ENCODE measurements at regions not wholly inside any gene's neighbourhood (a gene's known extent, or its start where the extent isn't known, plus 50 kb on each side); places are given as distances from the start of the nearest gene placed in this dataset.
"Not testable (repeated sequence)": the region's sequence is repeated elsewhere in the genome, so short reads cannot be mapped to it uniquely, and the experiment has no call there.

DNA sequence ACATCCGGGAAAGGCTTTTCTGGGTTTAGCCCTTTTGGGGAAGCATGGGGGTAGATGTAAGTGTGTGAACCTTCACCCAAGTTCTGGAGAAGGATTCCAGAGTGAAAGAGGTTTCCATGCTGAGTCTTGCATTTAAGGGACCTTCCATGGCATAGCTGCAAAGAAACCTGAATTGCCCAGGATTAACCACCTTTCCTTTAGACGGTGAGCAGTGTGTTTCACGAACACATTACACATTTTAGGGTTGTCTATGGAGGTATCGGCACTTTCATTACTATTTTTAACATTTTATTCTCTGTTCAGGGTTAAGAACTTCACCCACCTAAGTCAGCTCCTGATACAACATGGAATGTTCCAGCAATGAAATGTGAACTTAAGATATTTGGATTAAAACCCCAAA is 250.2 kb upstream of the PLGLB2 start:
- not testable (repeated sequence) for DNase-seq

DNA sequence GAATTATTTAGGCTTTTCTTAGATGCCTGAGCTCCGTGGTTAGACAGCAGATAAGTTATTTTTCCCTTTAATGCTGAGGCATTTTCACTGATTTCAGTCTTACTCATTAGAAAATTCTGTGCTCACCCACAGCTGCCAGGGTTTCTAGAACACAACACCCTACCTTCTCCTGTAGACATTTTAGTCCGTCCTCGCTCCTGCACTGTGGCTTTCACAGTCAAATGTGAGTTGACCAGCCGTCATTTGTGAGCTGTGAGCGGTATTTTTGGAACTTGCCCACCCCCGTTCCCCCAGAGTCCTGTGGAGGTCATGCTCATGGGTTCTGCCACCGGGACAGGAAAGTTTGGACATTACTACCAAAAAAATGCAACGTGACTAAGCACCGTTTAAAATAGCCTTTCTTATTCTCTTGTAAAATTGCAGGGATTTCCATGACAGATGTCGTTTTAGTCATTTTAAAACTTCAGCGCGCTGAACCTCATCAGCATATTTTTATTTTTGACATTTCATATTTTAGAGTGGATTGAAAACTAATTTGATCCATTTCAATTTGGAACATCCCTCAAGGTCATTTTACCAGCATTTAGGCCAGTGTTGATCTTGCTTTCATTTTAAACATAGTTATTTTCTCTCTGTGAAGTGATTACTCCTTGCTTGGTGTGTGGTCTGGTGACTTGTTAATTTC is 249.6 kb upstream of the PLGLB2 start:
- DNase-seq = peak in 1 of 2 donors; percentile 37

DNA sequence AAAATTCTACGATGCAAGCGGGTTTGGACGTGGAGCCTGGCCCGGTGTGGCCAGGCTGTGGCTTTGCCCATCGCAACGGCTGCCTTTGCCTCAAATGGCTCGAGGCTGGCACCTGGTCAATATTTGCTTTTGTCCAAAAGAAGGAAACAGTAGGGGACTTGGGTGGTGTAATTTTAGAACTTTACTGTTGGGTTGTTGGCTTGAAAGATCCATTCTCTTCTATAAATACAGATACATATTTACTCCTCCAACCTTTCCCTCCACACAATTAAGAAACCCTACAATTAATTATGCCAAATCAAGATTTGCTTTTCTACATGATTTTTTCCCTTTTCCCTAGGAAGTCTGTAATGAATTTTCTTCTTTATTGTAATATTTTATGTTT is 249.0 kb upstream of the PLGLB2 start:
- DNase-seq = not testable (repeated sequence)

DNA sequence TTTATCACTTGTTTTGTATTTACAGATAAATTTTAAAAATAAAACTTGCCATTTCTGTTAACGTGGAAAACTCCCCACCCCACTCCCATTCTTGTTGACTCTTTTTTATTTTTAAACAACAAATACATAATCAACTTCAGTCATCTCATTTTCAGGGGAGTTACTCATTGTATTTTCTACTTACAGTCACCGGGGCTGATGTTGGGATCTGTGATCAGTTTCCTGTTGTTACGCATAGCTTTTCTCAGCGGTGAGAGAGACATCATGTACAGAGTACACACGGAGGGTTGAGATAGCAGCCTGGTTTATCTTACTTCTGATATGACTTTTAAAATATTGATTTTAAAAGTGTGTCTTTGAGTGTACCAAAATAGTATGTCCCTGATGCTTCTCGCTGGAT is 248.0 kb upstream of the PLGLB2 start:
- peak in 1 of 2 donors; percentile 69 for DNase-seq

DNA sequence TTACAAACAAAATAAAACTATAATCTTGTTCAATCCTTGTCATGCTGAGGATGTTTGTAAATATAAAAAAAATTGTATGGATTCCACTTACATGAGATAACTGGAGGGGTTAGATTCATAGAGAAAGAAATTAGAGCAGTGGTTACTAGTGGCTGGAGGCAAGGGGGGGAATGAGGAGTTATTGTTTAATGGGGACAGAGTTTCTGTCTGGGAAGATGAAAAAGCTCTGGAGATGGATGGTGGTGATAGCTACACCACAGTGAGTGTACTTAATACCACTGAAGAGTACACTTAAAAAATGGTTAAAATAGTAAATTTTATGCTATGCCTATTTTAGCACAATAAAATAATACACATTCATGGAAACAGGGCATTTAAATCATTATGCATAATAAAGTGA is 247.5 kb upstream of the PLGLB2 start:
- DNase-seq = not testable (repeated sequence)

DNA sequence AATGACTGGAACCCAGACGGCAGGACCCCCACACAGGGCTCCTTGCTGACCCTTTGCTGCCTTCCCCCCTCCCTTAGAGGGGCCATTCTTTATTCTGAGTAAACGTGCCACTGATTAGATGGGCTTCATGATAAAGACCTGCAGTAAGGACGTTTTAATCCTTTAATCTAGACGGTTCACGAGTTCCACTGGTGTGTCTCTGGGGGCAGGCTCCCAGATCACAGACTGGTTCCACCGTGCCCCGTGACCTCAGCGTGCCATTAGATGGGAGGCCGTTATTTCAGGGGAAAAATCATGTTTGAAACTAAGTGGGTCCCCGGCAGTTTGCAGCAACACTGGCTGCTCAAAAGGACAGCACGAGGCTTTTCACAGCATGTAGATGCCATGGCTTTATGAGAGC is 246.9 kb upstream of the PLGLB2 start:
- DNase-seq = not testable (repeated sequence)

DNA sequence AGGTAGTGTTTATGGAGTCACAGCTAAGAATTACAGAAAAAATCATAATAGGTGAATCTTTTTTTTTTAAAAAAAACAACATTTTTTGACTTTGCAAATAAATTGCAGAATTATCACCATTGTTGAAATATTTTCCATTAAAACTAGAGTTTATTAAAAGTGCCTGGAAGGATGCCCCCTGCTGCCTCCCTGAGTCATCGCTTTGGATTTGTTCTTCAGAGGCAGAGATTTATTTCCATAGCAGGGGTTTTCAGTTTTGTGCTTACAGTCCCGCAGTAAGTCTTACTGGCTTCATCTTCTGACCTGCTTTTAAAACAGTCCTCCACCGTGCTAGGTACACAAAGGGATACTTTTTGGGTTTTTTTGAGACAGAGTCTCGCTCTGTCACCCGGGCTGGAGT is 244.9 kb upstream of the PLGLB2 start:
- not testable (repeated sequence) for DNase-seq

DNA sequence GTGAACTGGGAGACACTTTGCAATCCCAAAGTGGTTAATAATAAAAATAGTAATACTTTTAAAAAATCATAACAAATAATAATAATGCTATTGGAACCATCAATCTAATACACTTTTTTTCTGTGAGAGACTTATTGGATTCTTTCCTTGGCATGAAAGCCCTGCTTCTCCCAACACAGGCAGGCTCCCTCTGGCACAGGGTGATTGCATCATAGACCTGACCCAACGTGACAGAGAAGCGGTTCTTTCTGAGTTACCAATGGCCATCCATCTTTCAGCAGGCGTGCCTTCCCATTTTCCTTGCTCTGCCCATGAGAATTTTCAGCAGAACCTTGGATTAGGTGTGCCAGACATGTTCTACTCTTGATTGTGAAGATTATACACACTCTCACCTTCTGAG is 242.6 kb upstream of the PLGLB2 start:
- not testable (repeated sequence) for DNase-seq

DNA sequence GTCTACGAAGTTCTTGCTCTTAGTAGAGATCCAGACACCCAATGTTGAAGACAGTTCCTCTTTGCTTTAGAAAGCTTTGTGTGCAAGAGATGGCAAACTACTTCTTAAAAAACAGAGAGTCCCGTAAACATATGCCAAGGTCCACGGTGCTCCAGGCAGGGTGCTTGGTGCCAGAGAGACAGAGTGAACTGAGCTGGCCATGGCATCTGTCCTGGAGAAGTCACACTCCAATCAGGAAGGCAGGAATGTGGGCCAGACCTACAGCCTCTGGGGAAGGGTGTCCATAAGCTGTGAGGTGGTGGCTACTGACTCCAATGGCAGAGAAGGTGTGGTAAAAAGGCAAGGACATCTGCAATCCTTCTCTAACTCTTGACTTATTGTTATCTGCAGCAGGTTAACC is 242.0 kb upstream of the PLGLB2 start:
- DNase-seq = not testable (repeated sequence)

DNA sequence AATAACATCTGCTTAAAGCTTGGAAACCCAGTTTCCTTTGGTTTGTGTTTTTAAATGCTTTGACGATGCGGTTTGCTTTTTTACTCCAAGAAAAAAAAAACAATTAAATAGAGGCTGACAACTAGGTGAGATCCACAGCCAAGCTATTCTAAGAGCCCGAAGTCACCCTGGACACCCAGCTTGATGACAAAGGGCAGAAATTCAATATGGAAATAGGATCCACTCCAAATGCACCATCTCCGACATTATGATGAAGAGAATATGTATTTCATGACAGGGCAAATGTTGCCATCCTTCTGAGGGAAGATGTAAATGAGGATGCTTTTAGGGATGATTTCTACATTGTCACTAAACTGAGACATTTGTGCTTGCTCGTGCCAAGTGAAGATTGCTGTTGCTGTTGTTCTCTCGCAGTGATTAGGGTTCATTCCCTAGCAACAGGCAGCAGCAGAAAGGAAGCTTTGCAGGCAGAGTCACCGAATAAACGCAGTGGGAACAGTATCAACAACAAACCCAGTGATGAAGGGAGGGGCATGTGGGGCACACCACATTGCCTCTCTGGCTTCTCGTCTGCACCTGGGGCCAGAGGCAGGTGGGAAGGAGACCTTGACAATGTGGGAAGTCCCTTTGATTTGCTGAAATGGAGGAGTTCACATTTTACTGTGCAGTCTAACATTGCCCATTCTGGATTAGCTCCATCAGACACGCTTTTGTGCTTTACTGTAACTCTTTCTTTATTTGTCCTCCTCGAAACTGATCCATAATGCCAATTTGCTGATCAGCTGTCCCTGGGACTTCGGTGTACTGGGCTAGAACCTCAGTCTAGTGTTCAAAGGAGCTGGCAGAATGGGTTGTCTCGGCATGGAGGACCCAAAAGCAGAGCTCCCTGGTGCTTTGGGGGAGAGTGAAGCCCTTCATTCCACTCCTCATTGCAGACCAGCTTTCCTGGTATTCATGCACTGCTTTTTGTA is 240.2 kb upstream of the PLGLB2 start:
- DNase-seq = peak; percentile 79 to 80

DNA sequence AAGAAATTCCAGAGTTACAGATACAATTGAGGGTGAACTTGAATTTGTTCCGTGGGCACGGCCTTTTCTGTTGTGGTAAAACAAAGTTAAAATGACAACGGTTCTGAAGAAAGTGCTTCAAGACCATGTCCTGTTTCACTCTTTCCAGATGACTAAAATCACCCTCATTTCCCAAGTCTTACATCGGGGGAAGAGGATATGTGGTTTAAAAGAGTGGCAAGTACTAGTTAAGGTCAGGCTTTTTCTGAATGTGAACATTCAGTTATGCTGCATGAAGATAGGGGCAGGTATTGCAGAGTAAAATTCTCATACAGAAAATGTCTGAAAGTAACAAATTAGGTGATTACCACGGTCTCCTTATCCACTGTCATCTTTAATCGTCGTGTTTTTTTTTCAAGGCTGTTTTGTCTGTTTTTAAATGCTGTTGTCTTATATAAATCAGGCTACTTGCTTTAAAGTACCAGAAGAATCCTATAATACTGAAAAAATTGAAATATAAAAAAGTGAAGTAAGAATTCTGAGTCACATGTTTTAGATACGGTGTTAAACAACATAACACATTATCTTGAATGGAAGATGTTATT is 236.6 kb upstream of the PLGLB2 start:
- DNase-seq = not testable (repeated sequence)

DNA sequence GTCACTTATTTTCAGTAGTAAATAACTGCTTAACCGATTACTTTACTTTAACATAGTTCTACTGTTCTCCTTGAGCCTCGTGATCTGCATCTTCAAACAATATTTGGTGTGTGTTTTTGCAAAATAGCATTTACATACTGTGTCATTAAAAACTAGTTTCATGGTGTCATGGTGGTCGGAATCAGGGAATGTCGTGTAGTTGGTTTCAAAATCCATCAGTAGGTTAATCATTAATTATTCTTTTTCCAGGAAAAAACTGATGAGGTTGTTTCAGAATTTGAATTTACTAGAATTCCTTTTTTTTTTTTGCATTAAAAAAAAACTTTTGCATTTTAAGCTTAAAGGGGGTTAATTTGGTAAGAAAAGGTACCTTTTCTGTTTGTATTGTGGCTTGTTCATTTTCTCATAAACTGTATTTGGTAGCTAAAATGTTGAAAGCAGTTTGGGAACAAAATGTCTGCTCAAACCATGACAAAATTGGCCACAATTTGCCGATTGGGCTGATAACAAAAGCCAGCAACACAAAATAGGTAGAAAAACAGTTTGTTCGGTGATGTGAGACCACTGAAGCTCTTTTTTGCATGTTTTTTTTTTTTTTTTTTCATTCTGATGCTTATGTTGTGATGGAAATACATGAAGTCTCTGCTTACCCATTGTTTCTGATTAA is 234.9 kb upstream of the PLGLB2 start:
- not testable (repeated sequence) for DNase-seq

DNA sequence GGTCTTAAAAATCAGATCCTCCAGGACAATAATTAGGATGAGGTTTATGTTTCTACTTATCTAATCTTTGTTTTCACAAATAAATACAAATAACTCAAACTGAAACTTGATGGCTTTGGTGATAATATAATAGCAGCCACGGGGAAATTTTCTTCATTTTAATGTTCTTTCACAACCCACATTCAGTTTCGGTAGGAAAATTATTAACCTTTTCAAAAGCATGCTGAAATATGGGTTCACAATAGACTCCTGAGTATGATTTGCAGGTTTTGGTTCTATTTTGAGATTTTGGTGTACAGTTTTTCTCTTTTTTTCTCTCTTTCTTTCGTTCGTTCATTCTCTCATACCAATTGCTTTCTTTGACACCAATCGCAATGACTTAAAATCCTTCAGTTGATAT is 233.9 kb upstream of the PLGLB2 start:
- DNase-seq = not testable (repeated sequence)

DNA sequence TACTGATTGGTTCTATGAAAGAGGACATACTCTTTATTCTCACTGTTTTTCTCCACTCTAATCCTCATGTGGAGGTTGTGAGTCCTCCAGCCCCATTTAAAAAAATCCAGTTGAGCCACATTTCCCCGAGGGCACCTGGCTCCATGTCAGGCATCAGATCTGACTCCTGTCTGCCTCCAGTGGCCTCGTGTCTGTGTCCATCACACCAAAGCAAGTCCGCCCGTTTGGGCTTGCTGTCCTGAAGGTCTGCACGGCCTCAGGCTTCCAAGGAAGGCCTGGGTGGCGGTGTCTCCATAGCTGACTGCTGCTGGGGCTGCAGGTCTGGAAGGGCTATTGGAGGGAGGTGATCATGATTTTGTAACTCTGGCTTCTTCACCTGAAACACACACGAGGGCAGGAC is 233.4 kb upstream of the PLGLB2 start:
- not testable (repeated sequence) for DNase-seq

DNA sequence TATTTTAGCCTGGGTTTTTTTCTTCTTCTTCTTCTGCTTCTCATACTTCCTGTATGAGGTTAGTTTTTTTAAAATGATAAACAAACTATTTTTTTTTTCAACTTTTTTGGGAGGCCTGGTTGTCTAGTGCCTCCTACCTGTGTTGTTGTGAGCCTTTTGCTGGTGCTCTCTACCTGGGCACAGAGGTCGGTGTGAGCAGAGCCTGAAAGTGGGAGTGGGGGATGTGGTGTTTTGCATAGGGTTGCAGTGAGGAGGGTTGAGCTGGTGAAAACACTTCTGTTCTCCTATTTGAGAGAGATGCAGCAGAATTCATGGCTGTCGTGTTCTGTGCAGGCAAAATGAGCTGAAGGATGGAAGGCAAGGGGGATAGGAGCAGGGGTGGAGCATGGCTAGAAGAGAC is 232.7 kb upstream of the PLGLB2 start:
- DNase-seq = peak; percentile 43 to 46

DNA sequence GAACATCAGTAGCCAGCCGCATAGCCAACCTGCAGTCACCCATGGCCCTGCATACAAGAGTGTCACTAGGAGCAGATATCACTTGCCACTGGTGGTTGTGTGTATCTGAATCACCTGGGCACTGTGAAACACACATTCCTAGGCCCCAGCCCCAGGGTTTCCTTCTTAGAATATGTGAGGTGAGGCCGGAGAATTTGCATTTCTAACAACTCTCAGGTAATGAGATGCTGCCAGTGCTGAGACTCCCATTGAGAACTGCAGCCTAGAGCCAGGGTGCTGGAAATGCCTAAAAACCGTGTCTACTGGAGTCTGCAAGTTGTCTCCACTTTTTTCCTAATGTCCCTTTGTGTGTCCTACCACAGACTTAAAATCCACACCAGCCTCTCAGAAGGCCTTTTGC is 232.0 kb upstream of the PLGLB2 start:
- not testable (repeated sequence) for DNase-seq

DNA sequence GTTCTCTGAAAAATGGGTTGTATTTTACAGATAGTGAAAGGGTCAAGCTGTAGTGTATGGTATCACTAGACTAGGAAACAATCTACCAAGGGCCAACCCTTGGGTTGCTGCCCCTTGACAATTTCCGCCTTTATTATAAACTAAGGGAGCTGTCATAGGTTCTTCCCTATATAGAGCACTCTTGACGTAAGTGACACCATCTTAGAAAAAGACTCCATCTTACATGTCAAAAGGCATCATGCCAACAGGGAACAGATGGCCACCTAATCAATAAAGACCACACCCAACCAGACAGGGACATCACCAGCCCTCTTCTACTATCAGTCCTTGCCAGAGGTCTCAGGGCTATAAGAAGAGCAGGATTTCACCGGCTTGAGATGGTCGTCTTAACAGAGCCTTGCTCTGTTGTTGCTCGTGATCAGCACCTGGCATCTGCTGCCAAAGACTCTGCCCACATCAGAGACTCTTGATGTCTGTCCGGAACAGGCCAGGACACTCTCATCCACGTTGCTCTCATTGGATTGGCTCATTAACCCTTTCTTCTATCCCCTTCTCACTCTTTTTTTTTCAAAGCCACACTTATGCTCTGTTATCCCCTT is 231.4 kb upstream of the PLGLB2 start:
- DNase-seq = not testable (repeated sequence)

DNA sequence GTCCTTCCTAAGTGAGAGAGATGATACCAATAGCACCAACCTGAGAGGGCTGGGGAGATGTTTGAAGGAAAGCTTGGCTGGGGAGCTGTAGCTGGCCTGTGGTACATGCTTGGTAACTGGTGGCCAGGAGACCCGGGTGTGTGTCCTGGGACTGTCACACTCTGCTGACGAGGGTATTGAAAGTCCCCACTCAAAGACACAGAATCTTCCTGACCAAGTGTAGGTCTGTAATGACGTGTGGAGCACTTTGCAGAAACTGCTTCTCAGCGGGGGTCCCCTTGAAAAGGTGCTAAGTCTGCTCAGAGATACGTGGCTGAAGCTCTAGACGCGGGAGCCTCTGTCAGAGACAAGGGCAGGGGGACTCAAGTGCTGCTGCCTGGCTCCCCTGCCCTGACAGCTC is 230.4 kb upstream of the PLGLB2 start:
- peak in 1 of 2 donors; percentile 46 for DNase-seq

DNA sequence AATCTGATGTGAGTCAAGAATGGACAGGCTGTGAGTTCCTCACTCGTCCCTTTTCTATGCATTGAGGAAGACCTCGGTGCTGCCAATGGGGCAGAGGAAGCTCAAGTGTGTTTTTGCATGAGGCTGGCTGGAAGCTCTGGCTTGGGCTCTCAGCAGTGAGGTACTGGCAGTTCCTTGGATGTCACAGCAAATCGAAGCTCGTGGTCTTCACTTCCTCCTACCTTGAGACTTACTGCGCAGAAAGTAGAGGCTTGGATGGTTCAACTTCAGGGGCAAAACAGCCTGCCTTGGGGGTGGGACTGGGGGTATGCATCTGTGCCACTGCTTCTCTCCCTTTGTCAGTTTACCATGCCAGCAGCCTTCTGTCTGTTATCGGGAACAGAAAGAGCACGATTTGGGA is 229.8 kb upstream of the PLGLB2 start:
- not testable (repeated sequence) for DNase-seq

DNA sequence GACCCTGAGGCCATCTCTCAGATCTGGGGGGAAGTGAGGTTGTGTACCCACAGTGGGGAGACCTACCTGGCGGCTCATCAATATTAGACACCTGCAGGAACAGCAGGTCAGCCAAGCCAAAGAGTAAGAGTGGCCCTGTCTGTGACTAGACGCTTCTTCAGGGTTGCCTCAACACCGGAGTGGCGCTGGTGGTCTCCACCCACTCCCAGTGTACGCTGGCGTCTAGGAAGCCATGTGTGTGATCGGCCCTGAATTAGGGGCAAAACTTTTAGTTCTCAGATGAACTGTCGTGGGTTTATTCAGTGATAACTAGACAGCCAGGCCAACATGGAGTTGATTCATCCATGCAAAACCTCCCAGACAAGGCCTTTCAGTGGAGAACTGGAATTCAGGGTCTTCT is 229.3 kb upstream of the PLGLB2 start:
- not testable (repeated sequence) for DNase-seq

DNA sequence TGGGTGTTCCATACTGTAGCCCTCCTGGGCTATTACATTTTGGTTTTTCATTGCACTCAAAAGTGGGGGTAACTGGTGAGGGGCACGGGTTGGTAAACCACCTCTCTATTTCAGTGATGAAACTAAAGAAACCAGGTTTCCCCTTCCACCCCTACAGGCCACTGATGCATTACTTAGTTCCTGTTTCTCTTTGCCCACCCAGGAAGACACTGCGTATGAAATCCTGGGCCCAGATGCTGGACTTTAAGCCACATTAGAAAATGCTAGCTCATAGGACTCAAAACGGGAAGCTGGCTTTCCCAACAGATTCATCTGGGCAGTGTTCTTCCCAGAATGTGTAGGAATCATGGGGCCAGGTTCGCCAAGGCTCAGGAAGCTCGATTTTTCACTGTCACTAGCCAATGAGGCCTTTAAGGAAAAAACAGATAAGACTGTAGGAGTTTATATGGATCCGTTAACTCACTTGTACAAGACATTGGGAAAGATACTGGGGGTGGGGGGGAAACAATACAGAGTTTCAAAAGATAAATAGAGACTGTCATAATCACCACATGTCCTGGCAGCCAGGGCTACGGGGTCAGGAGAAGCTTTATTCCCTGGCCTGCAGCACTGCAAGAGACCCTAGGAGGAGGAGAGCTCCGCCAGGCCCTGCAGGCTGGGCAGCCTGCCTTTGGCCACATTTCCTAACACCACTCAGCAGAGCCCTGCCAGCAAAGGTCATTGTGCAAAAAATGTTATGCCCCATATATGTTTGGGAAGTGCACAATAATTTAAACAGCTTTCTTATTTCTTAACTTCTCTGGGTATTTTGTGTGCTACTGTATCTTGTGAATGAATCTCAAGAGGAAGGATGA is 228.5 kb upstream of the PLGLB2 start:
- not testable (repeated sequence) for DNase-seq

DNA sequence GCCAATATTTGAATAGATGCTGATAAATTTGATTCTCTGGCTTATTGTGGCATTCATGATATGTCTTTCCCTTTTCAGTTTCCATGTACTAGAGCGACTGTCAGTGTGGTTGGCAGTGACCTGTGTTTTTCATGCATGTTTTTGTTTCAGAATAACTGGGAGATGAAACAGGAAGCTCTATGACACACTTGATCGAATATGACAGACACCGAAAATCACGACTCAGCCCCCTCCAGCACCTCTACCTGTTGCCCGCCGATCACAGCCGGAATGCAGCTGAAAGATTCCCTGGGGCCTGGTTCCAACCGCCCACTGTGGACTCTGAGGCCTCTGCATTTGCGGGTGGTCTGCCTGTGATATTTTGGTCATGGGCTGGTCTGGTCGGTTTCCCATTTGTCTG is 226.8 kb upstream of the PLGLB2 start:
- DNase-seq = peak; percentile 64 to 73
